OCI-LY3 (cell line): ENCODE measurements at regions not wholly inside any gene's neighbourhood (a gene's known extent, or its start where the extent isn't known, plus 50 kb on each side); places are given as distances from the start of the nearest gene placed in this dataset.

Source experiments
- CTCF ChIP-seq: fragments of 200-600, 300-600 bp; sonication (generic); IDR thresholded peaks from 2 replicates; pipeline ENCODE4 v1.5.1; 2014; ENCODE audit warnings: antibody characterized with exemption, low read length, low read depth
- EZH2phosphoT487 ChIP-seq: fragments of 200-600 bp; shearing (Covaris generic); IDR thresholded peaks from 2 replicates; pipeline ENCODE4 v1.6.1; 2018; ENCODE audit warnings: antibody characterized with exemption, mixed run types, low read depth

GRCh38 chr5:41661254-41661653, 150.9 kb upstream of the PLCXD3 start:
- no peak for TF ChIP-seq CTCF
- TF ChIP-seq EZH2phosphoT487 = no peak
